CD4-positive, alpha-beta T cell (primary cell): ENCODE measurements at regions not wholly inside any gene's neighbourhood (a gene's known extent, or its start where the extent isn't known, plus 50 kb on each side); places are given as distances from the start of the nearest gene placed in this dataset.

Experiments used
- ATAC-seq: fragments of 200-7000 bp; cut with Tn5 transposase; one replicate; pipeline ENCODE4 v1.10.0; 2022; ENCODE audit warnings: mild to moderate bottlenecking; ENCODE audit not compliant: poor library complexity
- CTCF ChIA-PET: fragments of 350-600 bp; sonication (Branson Sonifier 250); formaldehyde crosslinking; loops from one replicate; lab custom pipeline; 2021; ENCODE audit warnings: antibody characterized with exemption, inconsistent platforms; lab: Charles Lee
- POLR2A ChIA-PET: fragments of 350-600 bp; sonication (Branson Sonifier 250); formaldehyde crosslinking; loops from one replicate; lab custom pipeline; 2021; ENCODE audit warnings: antibody characterized with exemption, inconsistent platforms; lab: Charles Lee
- DNase-seq, 14 experiments: peaks; one replicate each; pipeline ENCODE4 v3.0.0-alpha.2; 2013 to 2020; ENCODE audit warnings: mixed read lengths in 2 of 14
- H3K27ac ChIP-seq, 2 donors: one replicate each; pipeline versions ENCODE4 v1.5.1 to v1.7.0; 2013; ENCODE audit warnings: low read length in 2 of 2, low read depth in 1 of 2, mild to moderate bottlenecking in 1 of 2
- H3K27me3 ChIP-seq, 2 experiments: 1 replicate in 1 of 2; 2 replicates in 1 of 2; pipeline versions ENCODE4 v1.6.1 to v1.7.0; 2013; ENCODE audit warnings: low read length in 2 of 2, control low read depth in 1 of 2, mild to moderate bottlenecking in 1 of 2, moderate library complexity in 1 of 2; ENCODE audit not compliant: insufficient read depth in 2 of 2, control insufficient read depth in 1 of 2
- H3K36me3 ChIP-seq: one replicate; pipeline ENCODE4 v1.6.1; 2013; ENCODE audit warnings: low read length, control low read depth; ENCODE audit not compliant: insufficient read depth
- H3K4me1 ChIP-seq: one replicate; pipeline ENCODE4 v1.6.1; 2013; ENCODE audit warnings: low read length, control low read depth; ENCODE audit not compliant: insufficient read depth
- H3K4me3 ChIP-seq: one replicate; pipeline ENCODE4 v1.5.1; 2013; ENCODE audit warnings: mild to moderate bottlenecking, low read length, moderate library complexity
- H3K9me3 ChIP-seq, 2 experiments: 1 replicate in 1 of 2; 2 replicates in 1 of 2; pipeline versions ENCODE4 v1.6.1 to v1.7.0; 2013; ENCODE audit warnings: low read length in 2 of 2, mild to moderate bottlenecking in 2 of 2, control low read depth in 1 of 2, moderate library complexity in 1 of 2; ENCODE audit not compliant: control insufficient read depth in 1 of 2, insufficient read depth in 1 of 2
- H3K27ac Mint-ChIP-seq: one replicate; pipeline ENCODE4 v1.8.0; 2020; ENCODE audit warnings: mixed read lengths
- H3K27me3 Mint-ChIP-seq: one replicate; pipeline ENCODE4 v1.8.0; 2021; ENCODE audit warnings: mixed read lengths
- H3K36me3 Mint-ChIP-seq: one replicate; pipeline ENCODE4 v1.8.0; 2021; ENCODE audit warnings: low read depth, mixed read lengths
- H3K4me1 Mint-ChIP-seq: one replicate; pipeline ENCODE4 v1.8.0; 2021; ENCODE audit warnings: low read depth, mixed read lengths
- H3K4me3 Mint-ChIP-seq: one replicate; pipeline ENCODE4 v1.8.0; 2020; ENCODE audit warnings: mild to moderate bottlenecking, mixed read lengths
- H3K9me3 Mint-ChIP-seq: one replicate; pipeline ENCODE4 v1.8.0; 2020; ENCODE audit warnings: mixed read lengths
- CTCF ChIP-seq: fragments of 200-600 bp; IDR thresholded peaks from one replicate; pipeline ENCODE4 v1.8.0; 2022; ENCODE audit warnings: antibody characterized with exemption, mild to moderate bottlenecking
- intact Hi-C, 2 experiments: fragments of 100-400 bp; cut with DNase I in 1 of 2; cut with micrococcal nuclease in 1 of 2; formaldehyde crosslinking; loops; one replicate each; pipeline versions ENCODE4 v1.15.1 to v1.9.0; 2023 to 2025; cut with DNase I, micrococcal nuclease

- no peak for TF ChIP-seq CTCF
- ATAC-seq (no peak), DNase-seq (no peak)
- Mint-ChIP-seq H3K36me3 (no peaks in the 10 kb centered on the region), H3K27ac (no peak overlapping the region), H3K27me3 (peaks cover 9% of the 10 kb centered on the region), H3K4me3 (no peak overlapping the region), H3K9me3 (peaks cover 5% of the 10 kb centered on the region), H3K4me1 (no peaks in the 10 kb centered on the region)
- ChIA-PET POLR2A (no interaction called here), CTCF (interaction anchor here (0.6 kb wide), 1 partner anchor 816 kb away, joined by 4 read pairs; no protein-coding TSS in a partner anchor)
- Histone ChIP-seq H3K9me3 (peaks cover 0 to 11% of the 10 kb centered on the region in 2 experiments), H3K4me3 (no peak overlapping the region), H3K4me1 (no peaks in the 10 kb centered on the region), H3K27ac (no peak overlapping the region), H3K36me3 (no peaks in the 10 kb centered on the region), H3K27me3 (no peaks in the 10 kb centered on the region)
- intact Hi-C loops: no loop called here
Measured at GRCh38 chr2:12806549-12807242, 90.0 kb downstream of the TRIB2 start.

GRCh38 chr2:12807907-12808810 is 91.4 kb downstream of the TRIB2 start:
- H3K4me3 ChIP-seq: no peak overlapping the region
- intact Hi-C loops: no loop called here
- ATAC-seq: no peak
- no peaks in the 10 kb centered on the region for H3K9me3 ChIP-seq
- POLR2A ChIA-PET: no interaction called here
- Mint-ChIP-seq H3K27ac (no peak overlapping the region), H3K4me1 (no peaks in the 10 kb centered on the region), H3K4me3 (no peak overlapping the region), H3K36me3 (no peaks in the 10 kb centered on the region), H3K27me3 (peaks cover 9% of the 10 kb centered on the region), H3K9me3 (no peaks in the 10 kb centered on the region)
- H3K27ac ChIP-seq: no peak overlapping the region
- no peak for TF ChIP-seq CTCF
- CTCF ChIA-PET: no interaction called here
- no peaks in the 10 kb centered on the region for H3K4me1 ChIP-seq
- H3K36me3 ChIP-seq: no peaks in the 10 kb centered on the region
- no peaks in the 10 kb centered on the region for H3K27me3 ChIP-seq
- no peak for DNase-seq

- intact Hi-C loops: no loop called here
- H3K9me3 ChIP-seq: no peaks in the 10 kb centered on the region
- no peaks in the 10 kb centered on the region for H3K4me1 Mint-ChIP-seq
- ChIA-PET POLR2A (no interaction called here), CTCF (no interaction called here)
- ATAC-seq (no peak), DNase-seq (no peak)
- no peak overlapping the region for H3K4me3 ChIP-seq
- H3K4me1 ChIP-seq: no peaks in the 10 kb centered on the region
- no peak overlapping the region for H3K27ac ChIP-seq
- H3K36me3 ChIP-seq: no peaks in the 10 kb centered on the region
- H3K36me3 Mint-ChIP-seq: no peaks in the 10 kb centered on the region
- no peak overlapping the region for H3K27ac Mint-ChIP-seq
- no peaks in the 10 kb centered on the region for H3K9me3 Mint-ChIP-seq
- TF ChIP-seq CTCF: no peak
- no peaks in the 10 kb centered on the region for H3K27me3 ChIP-seq
- H3K27me3 Mint-ChIP-seq: peaks cover 9% of the 10 kb centered on the region
- H3K4me3 Mint-ChIP-seq: no peak overlapping the region
Measured at GRCh38 chr2:12809526-12809925, 92.8 kb downstream of the TRIB2 start.
